ENCODE measurements at regions not wholly inside any gene's neighbourhood (a gene's known extent, or its start where the extent isn't known, plus 50 kb on each side); places are given as distances from the start of the nearest gene placed in this dataset.

GRCh38 chr12:85741046-85741445, 95.2 kb downstream of the RASSF9 start:
- TF ChIP-seq CTCF (IDR thresholded peaks at IDR 0.05; ENCODE audit: low read length, missing control alignments): no peak
- no peak for DNase-seq (ENCODE audit: low read depth)
- H3K4me3 ChIP-seq (replicated peaks; ENCODE audit: low read depth, low read length): no peak overlapping the region

GRCh38 chr12:85747941-85748495, 88.2 kb downstream of the RASSF9 start:
- no peak for TF ChIP-seq CTCF (IDR thresholded peaks at IDR 0.05; ENCODE audit: low read length, missing control alignments)
- no peak overlapping the region for H3K4me3 ChIP-seq (replicated peaks; ENCODE audit: low read depth, low read length)
- DNase-seq (ENCODE audit: low read depth): no peak

Data from fibroblast of pulmonary artery (primary cell).